ENCODE measurements at regions not wholly inside any gene's neighbourhood (a gene's known extent, or its start where the extent isn't known, plus 50 kb on each side); places are given as distances from the start of the nearest gene placed in this dataset.

DNA sequence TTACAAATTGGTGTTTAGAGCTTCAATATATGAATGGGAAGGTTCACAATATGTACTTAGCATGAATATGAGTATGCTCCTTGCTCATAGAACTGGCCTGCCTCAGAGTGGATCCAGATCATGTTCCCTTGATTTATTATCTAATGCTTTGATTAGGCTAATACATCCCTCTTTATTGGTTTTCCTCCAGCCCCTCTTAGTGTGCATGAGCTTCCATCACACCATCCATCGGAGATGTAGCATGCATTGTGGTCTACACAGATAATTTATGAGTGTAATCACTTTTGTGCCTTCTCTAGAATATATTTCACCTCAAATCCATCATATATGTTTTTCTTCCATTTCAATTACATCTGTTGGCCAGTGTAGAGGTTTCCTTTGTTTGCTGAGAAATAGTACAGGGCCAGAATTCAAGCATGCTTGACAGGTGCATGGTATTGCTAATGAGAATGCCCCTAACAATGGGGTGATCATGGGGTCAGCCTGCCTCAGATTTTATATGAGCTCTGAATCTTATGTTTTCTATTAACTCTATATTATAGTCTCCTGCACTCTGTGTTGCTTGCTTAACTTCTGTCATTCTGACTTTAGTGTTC lies 786.4 kb upstream of the ARPP21 start:
- H3K79me2 ChIP-seq (ENCODE audit: control insufficient read depth, insufficient read depth, low read length): no peaks in the 10 kb centered on the region
- 84% methylated on average over 1 of the region's 1 CpG for WGBS (ENCODE audit: insufficient coverage, insufficient replicate concordance, low lambda C conversion rate, missing lambda C conversion rate)

GRCh38 chr3:34856081-34856947 lies 783.0 kb upstream of the ARPP21 start:
- no peaks in the 10 kb centered on the region for H3K79me2 ChIP-seq (ENCODE audit: control insufficient read depth, insufficient read depth, low read length)
- intact Hi-C loops (cut with micrococcal nuclease; ENCODE audit: unreplicated experiment) (no loop called here), in situ Hi-C loops (cut with MboI) (no loop called here)
- ChIA-PET CTCF (interaction anchor here (0.7 to 1.2 kb wide), 4 partner anchors 23 to 876 kb away, joined by 3 read pairs; no protein-coding TSS in a partner anchor), SMC1A (ENCODE audit: uncharacterized antibody, unreplicated experiment) (interaction anchor here (0.6 kb wide), 1 partner anchor 86 kb away, joined by 4 read pairs; no protein-coding TSS in a partner anchor), POLR2A (no interaction called here), RAD21 (ENCODE audit: unreplicated experiment) (interaction anchor here (0.7 to 0.8 kb wide), 2 partner anchors 13 to 602 kb away, joined by 3 read pairs; no protein-coding TSS in a partner anchor)
- DNase-seq (ENCODE audit: low read depth, low spot score) (no peak), FAIRE-seq (no peak), ATAC-seq (peak; percentile 33; the same call in 1 of the 3 replicates)
- no peaks in the 10 kb centered on the region for H3K27me3 ChIP-seq (replicated peaks in 1 of 2; ENCODE audit: control insufficient read depth in 2 of 2, insufficient read depth in 2 of 2, low read length in 1 of 2)
- no peak overlapping the region; the same call in 1 of the 2 replicates for H2AFZ ChIP-seq (ENCODE audit: control insufficient read depth, low read depth, low read length)
- no peaks in the 10 kb centered on the region for H3K4me1 ChIP-seq (ENCODE audit: control insufficient read depth, insufficient read depth, low read length)
- no peak overlapping the region for H3K9ac ChIP-seq (ENCODE audit: control insufficient read depth, insufficient read depth, low read length)
- no TSS peak for BruUV-seq (replicated peaks)
- no peak overlapping the region for H3K4me3 ChIP-seq
- H3K9me3 ChIP-seq (replicated peaks; ENCODE audit: control insufficient read depth, insufficient read depth, low read length): no peaks in the 10 kb centered on the region
- no peaks in the 10 kb centered on the region for H3K36me3 ChIP-seq (ENCODE audit: control insufficient read depth in 2 of 2, insufficient read depth in 2 of 2, low read length in 1 of 2)
- no peak overlapping the region for H3K4me2 ChIP-seq (ENCODE audit: control insufficient read depth, insufficient read depth)
- H3K27ac ChIP-seq (ENCODE audit: control insufficient read depth, insufficient read depth): no peak overlapping the region
- WGBS (ENCODE audit: insufficient coverage, insufficient replicate concordance, low lambda C conversion rate, missing lambda C conversion rate): 7% methylated on average over 7 of the region's 7 CpGs
- H4K20me1 ChIP-seq (ENCODE audit: control insufficient read depth, insufficient read depth): no peaks in the 10 kb centered on the region
- TF ChIP-seq CHD4 (IDR thresholded peaks at IDR 0.05): no peak
- TF ChIP-seq NFYB (IDR thresholded peaks at IDR 0.05; ENCODE audit: insufficient read depth, low read depth, low read length): no peak
- TF ChIP-seq CBX5 (IDR thresholded peaks at IDR 0.05; ENCODE audit: low read depth): no peak
- no peak for TF ChIP-seq ZBTB4 (CRISPR knock-in tag; IDR thresholded peaks at IDR 0.05)
- TF ChIP-seq TCF7 (IDR thresholded peaks at IDR 0.05; ENCODE audit: borderline replicate concordance): no peak
- TF ChIP-seq BCL11A (IDR thresholded peaks at IDR 0.05; ENCODE audit: low read depth, low read length): no peak
- no peak for TF ChIP-seq NR2F1 (conservative IDR thresholded peaks at IDR 0.05)
- TF ChIP-seq POLR2AphosphoS2 (IDR thresholded peaks at IDR 0.05; ENCODE audit: low read depth, low read length): no peak
- TF ChIP-seq CEBPB (IDR thresholded peaks at IDR 0.05; ENCODE audit: borderline replicate concordance in 1 of 2, low read depth in 2 of 2, low read length in 2 of 2): no peak
- TF ChIP-seq POU2F2 (IDR thresholded peaks at IDR 0.05; ENCODE audit: borderline replicate concordance, low read depth, low read length): no peak
- no peak for TF ChIP-seq JUNB (IDR thresholded peaks at IDR 0.05)
- TF ChIP-seq ATF7 (IDR thresholded peaks at IDR 0.05; ENCODE audit: low read depth): no peak

More for the DNA sequence above, 786.4 kb upstream of the ARPP21 start:
- ChIA-PET SMC1A (ENCODE audit: uncharacterized antibody, unreplicated experiment) (interaction anchor here (0.9 kb wide), 1 partner anchor 26 kb away, joined by 4 read pairs; no protein-coding TSS in a partner anchor), POLR2A (no interaction called here), RAD21 (ENCODE audit: unreplicated experiment) (no interaction called here), CTCF (no interaction called here)
- no TSS peak for BruUV-seq (replicated peaks)
- Histone ChIP-seq H4K20me1 (ENCODE audit: control insufficient read depth, insufficient read depth) (no peaks in the 10 kb centered on the region), H3K9me3 (replicated peaks; ENCODE audit: control insufficient read depth, insufficient read depth, low read length) (no peaks in the 10 kb centered on the region), H3K4me2 (ENCODE audit: control insufficient read depth, insufficient read depth) (no peak overlapping the region), H3K9ac (ENCODE audit: control insufficient read depth, insufficient read depth, low read length) (no peak overlapping the region), H3K27me3 (replicated peaks in 1 of 2; ENCODE audit: control insufficient read depth in 2 of 2, insufficient read depth in 2 of 2, low read length in 1 of 2) (no peaks in the 10 kb centered on the region), H3K4me3 (no peak overlapping the region), H3K36me3 (ENCODE audit: control insufficient read depth in 2 of 2, insufficient read depth in 2 of 2, low read length in 1 of 2) (no peaks in the 10 kb centered on the region), H3K4me1 (ENCODE audit: control insufficient read depth, insufficient read depth, low read length) (no peaks in the 10 kb centered on the region), H3K27ac (ENCODE audit: control insufficient read depth, insufficient read depth) (no peak overlapping the region), H2AFZ (ENCODE audit: control insufficient read depth, low read depth, low read length) (no peak overlapping the region)
- FAIRE-seq (no peak), DNase-seq (ENCODE audit: low read depth, low spot score) (no peak), ATAC-seq (no peak)
- no peak for TF ChIP-seq ETV6 (conservative IDR thresholded peaks at IDR 0.05 in 1 of 2, IDR thresholded peaks at IDR 0.05 in 1 of 2; ENCODE audit: borderline replicate concordance in 1 of 2, low read depth in 1 of 2)
- TF ChIP-seq NR2C1 (IDR thresholded peaks at IDR 0.05): no peak
- TF ChIP-seq NR2C2 (IDR thresholded peaks at IDR 0.05; ENCODE audit: borderline replicate concordance, control insufficient read depth, insufficient read length, low read depth): no peak
- intact Hi-C loops (cut with micrococcal nuclease; ENCODE audit: unreplicated experiment) (no loop called here), in situ Hi-C loops (cut with MboI) (no loop called here)
